ENCODE measurements at regions not wholly inside any gene's neighbourhood (a gene's known extent, or its start where the extent isn't known, plus 50 kb on each side); places are given as distances from the start of the nearest gene placed in this dataset.
A peak's percentile ranks its signal among the peaks of the same experiment; 100 is the strongest.

DNA sequence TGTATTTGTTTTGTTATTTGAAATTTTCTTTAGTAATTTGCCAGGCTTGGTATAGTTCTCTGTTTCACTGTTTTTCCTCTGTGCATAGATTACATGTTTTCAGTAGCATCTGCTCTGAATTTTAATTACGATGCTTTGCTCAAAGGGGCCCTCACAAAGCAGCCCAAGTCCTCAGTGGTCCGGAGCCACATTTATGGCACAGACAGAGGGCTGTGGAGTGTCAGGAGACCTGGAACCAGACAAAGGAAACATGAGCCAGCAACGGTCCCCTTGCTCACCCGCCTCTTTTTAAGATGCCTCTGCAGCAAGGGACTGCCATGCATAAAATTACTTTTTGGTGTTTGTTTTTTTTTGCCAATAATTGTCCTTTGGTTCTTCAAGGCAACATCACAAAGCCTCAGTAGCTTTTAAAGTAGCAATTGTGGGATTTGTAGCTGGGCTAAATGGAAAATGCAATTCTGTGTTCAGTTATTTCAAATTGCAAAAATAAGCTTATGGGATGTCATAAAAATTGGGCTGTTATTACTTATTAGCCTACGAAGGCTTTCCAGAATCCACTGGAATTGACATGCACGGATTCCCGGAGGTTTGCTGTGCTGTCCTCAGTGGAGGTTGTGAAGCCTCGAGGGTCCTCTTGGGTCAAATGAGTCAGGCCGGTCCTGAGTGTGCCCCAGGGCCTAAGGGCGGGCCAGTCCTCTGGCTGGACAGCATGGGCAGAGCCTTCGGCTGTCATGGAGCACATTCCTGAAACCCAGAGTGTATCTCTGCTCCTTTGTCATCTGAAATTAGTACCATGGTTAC is 422.8 kb downstream of the GLRX3 start:
- DNase-seq = no peak

DNA sequence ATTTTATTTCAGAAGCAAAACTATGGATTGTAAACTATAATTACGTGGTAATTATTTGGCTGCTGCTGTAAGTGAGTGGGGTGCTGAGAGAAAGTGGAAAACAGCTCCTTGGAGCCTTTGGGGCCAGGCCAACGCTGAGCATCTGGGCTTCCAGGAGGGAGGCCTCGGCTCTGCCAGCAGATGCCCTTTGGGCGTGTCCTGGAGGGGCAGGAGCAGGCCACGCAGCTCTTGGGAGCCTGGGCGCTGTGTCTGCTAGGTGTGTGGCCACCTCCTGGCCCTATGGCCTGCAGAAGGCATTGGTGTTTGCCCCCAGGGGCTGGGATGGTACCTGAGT is 423.3 kb downstream of the GLRX3 start:
- no peak for DNase-seq

- no peak for DNase-seq
Observed at GRCh38 chr10:130560116-130560515, 423.9 kb downstream of the GLRX3 start.

DNA sequence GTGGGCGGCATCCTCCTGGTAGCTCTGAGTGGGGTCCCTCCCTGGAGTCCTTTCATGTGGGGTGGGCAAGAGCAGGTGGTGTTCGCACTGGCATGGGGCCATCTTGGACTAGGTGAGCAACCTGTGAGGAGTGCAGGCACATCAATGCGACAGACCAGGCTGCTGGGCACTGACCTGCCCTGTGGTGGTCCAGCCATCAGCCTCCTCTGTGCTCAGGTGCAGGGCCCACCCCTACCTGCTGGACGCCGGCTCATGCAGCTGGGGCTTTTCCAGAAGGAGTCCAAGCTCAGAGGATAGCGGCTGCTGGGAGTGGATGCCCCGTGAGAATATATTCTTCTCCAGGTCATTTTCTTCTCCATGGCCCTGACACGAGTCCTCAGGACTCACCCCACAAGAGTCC is 424.4 kb downstream of the GLRX3 start:
- DNase-seq = no peak

DNA sequence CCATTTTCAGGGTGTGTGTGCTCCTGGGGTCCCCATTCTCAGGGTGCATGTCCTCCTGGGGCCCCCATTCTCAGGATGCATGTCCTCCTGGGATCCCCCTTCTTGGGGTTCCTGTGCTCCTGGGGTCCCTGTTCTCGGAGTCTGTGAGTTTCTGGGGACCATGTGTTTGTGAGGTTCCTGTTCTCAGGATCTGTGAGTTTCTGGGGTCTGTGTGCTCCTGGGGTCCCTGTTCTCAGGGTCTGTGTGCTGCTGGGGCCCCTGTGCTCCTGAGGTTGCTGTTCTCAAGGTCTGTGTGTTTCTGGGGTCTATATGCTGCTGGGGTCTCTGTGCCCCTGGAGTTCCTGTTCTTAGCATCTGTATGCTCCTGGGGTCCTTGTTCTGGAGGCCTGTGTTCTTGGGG is 425.5 kb downstream of the GLRX3 start:
- no peak for DNase-seq

- DNase-seq = no peak
Observed at GRCh38 chr10:130567011-130567410, 430.8 kb downstream of the GLRX3 start.

GRCh38 chr10:130567436-130567835 is 431.2 kb downstream of the GLRX3 start:
- DNase-seq = no peak

GRCh38 chr10:130568246-130568645 is 432.1 kb downstream of the GLRX3 start:
- DNase-seq = no peak

GRCh38 chr10:130570074-130570473 is 433.9 kb downstream of the GLRX3 start:
- peak; percentile 5 to 6 for DNase-seq

- DNase-seq = no peak
Observed at GRCh38 chr10:130571674-130572073, 435.5 kb downstream of the GLRX3 start.

DNA sequence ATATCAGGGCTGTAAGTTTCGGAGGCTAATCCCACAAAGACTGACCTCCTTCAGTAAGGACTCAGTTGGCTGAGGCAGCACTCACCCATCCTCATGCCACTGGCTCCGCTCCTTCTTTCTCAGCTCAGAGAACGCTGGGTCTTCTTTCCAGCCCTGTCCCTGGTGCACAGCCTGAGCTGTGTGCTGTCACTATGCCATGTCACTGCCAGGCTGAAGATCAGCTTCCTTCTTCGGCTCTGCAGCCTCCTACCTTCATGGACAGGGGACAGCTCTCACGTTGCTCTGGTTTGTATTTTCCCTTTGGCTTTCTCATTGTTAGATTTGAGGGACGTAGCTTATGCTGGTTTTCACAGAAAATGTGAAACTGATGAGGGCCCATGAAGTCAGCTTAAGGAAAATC is 437.3 kb downstream of the GLRX3 start:
- DNase-seq = no peak

GRCh38 chr10:130575756-130576285 is 439.6 kb downstream of the GLRX3 start:
- DNase-seq = no peak

- DNase-seq = no peak
Observed at GRCh38 chr10:130576427-130576826, 440.2 kb downstream of the GLRX3 start.

DNA sequence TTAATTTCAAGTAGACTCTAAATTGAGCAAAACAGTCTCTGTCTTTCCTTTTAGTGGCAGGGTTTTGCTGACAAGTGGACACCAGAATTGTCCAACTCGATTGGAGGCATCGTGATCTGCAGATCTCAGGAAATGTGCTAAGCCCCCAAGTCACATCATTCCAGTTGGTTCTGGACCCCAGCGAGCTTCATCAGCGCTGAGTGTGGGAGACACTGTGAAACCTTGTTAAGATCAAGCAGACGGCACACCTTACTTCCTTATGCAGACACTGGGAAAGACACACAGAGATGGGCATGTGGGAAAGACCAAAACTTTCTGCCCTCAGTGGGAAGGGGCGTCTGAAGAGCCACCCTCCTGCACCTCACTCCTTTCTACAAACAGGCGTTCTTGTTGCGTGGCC is 440.8 kb downstream of the GLRX3 start:
- no peak for DNase-seq

DNA sequence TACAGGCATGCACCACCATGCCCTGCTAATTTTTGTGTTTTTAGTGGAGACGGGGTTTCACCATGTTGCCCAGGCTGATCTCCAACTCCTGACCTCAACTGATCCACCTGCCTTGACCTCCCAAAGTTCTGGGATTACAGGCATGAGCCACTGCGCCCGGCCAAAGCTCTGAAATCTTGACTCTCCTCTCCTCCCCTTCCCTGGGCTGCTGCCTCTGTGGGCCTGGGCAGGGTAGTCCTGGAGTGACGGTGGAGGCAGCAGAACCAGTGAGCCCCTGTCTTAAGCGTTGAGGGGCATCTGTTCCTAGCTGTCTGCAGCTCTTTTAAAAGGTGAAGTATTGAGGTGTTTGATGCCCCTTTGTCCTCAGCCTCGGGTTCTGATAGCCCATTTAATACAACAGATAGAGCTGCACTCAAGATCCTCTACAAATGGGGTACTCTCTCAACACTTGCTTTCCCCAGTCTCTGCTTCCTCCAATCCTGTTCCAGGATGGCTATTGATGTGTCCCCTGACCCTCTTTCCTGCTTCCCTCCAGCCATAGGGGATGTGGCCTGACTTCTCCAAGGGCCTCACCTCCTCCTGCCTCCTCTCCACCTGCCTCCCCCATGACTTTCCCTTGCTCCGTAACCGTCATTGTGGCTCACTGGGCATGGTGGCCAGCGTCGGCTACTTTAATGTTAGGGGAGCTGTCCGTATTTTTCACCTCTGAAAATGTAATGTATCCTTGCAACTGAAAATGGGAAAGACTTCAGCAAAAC is 442.5 kb downstream of the GLRX3 start:
- DNase-seq = no peak

DNA sequence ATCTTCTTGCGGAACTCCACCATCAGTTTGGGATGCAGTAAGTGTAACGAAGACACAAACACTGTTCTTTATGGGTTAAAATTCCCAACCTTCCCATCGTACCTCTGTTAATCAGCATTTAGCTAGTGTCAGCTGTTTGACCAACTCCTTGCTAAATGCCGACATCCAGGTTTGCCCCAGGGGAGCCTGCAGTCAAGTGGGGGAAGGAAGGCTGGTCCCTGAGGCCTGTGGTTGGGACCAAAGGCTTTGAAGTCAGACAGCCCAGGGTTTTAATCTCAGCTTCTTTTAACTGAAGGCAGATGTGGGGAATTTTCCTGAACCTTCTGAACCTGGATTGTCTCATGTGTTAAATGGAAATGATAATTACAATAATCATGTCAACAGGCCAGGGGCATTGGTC is 443.7 kb downstream of the GLRX3 start:
- no peak for DNase-seq

GRCh38 chr10:130580975-130581374 is 444.8 kb downstream of the GLRX3 start:
- no peak for DNase-seq

- DNase-seq = no peak
Observed at GRCh38 chr10:130587718-130588117, 451.5 kb downstream of the GLRX3 start.

DNA sequence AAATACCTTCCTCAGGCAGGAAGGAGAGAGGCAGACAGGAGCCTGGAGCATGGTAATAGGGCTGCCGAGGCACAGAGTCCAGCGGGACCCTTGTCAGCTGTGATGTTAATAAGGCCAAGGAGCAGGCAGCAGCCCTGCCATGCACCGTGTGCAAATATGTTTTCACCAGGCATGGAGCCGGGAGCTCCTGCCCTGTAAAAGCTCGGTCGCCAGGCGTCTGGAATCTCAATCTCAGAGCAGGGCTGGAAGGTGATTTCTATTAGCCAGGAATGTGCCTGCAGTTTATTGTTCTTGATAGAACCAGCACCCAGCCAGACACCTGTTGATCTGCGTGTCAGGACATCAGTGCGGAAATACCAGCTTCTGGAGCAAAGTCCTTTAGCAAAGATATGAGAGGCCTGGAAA is 469.8 kb downstream of the GLRX3 start:
- no peak for DNase-seq

DNA sequence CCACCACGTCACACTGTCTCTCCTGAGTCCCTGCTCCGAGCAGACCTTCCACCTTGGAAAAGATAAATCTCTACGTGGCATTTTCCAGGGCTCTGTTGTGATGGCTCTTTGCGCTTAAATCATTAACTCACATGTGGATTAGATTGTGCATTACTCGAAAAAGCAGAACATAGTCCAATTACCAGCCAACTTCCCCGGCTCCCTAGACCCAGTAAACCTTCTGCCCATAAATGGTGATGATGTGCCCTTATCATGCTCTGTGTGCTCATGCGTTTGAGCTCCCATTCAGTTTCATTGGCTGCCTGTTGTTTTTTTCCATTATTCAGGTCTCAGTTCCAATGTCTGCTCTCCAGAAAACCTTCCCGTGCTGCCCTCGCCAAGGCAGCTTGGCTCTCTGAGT is 471.2 kb downstream of the GLRX3 start:
- DNase-seq = no peak

DNA sequence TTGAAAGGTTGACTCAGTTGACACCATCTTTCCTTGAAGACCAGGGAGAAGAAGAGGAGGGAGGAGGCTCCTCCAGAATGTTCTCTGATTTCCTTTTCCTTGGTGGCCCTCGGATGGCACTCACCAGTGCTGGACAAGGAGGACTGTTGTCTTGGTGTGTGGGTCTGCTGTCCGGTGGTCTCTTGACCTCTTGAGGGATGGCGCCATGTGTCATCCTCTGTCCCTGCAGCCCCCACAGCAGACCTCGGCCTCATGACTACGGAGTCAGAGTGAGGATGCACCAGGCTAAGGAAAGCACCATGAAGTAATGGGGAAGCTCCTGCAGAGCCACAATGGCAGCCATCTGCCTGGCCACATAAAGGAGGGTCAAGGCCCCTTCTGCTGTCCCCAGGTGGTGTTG is 475.0 kb downstream of the GLRX3 start:
- DNase-seq = no peak

DNA sequence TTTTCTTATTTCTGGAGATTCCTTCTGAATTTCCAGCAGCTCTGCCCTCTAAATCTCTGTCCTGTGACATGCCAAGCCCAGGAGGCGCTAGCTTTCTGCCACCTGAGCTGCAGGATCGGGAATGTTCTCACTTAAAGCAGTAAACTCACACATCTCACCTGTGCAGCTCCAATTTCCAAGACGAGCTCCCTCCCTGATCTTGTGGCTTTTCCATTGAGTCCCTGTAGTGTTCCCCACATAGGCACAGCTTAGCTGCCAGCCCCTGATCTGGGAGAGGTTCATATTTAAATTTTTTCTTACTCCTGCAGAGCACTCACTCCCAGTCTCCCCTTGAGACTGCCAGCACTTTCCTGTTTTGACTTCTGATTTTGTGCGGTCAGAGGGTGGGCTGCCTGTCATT is 479.3 kb downstream of the GLRX3 start:
- DNase-seq = no peak

- no peak for DNase-seq
Observed at GRCh38 chr10:130617985-130618384, 481.8 kb downstream of the GLRX3 start.
